Heart left ventricle (tissue), 13 donors: ENCODE measurements at regions not wholly inside any gene's neighbourhood (a gene's known extent, or its start where the extent isn't known, plus 50 kb on each side); places are given as distances from the start of the nearest gene placed in this dataset.

Experiments
- CTCF ChIP-seq, 12 donors: fragments of 200-600 bp; sonication (generic) in 4 of 12; IDR thresholded peaks; one replicate each; pipeline versions ENCODE4 v1.5.0 to v1.8.0; 2018 to 2022; ENCODE audit warnings: antibody characterized with exemption in 12 of 12, mild to moderate bottlenecking in 5 of 12
- POLR2A ChIP-seq, 2 donors: fragments of 450-650 bp; IDR thresholded peaks; one replicate each; pipeline ENCODE4 v1.6.1; 2017; ENCODE audit warnings: antibody characterized with exemption in 2 of 2, mild to moderate bottlenecking in 2 of 2, moderate library complexity in 2 of 2
- donor health status: ischemic (EF 13 %, LVEDD 7.1; RV severe dilation, severe dysfunction).
- donor health status: DM: no; HTN: yes; CAD: no.
- donor health status: DM: no; HTN: no; CAD: no.
- donor health status: ischemic (EF 25% LVEDD 6.9; RV normal size, moderate dysfunction).
- donor health status: ischemic (EF 25% LVEDD 5.7; RV mildly dilated, moderate dysfunction).
- donor health status: ischemic (EF 35%, LVEDD 5.7; RV mildly dilated, moderate dysfunction).
- donor health status: nonischemic (EF 11% LVEDD 7.7; RV severe dilation, severe dysfunction).
- donor health status: DM: yes; HTN: yes; CAD: no.
- donor health status: PGD.
- donor health status: ischemic (EF 29% LVEDD 5.4; RV normal size, mild dysfunction).
- donor health status: nonischemic (EF 23%, LVEDD 6.1; RV moderate dilation, normal function).

- TF ChIP-seq POLR2A (IDR thresholded peaks at IDR 0.05) (no peak), CTCF (IDR thresholded peaks at IDR 0.05) (no peak)
Measured at GRCh38 chr2:67841711-67842110, 221.1 kb downstream of the C1D start.
